GM11168 (cell line): ENCODE measurements at regions not wholly inside any gene's neighbourhood (a gene's known extent, or its start where the extent isn't known, plus 50 kb on each side); places are given as distances from the start of the nearest gene placed in this dataset.

Experiments used
- in situ Hi-C: fragments of 300-500 bp; cut with MboI; formaldehyde crosslinking; loops from one replicate; pipeline ENCODE4 v1.12.0; 2022; ENCODE audit warnings: low sequenced_read_pairs; ENCODE audit not compliant: unreplicated experiment

DNA sequence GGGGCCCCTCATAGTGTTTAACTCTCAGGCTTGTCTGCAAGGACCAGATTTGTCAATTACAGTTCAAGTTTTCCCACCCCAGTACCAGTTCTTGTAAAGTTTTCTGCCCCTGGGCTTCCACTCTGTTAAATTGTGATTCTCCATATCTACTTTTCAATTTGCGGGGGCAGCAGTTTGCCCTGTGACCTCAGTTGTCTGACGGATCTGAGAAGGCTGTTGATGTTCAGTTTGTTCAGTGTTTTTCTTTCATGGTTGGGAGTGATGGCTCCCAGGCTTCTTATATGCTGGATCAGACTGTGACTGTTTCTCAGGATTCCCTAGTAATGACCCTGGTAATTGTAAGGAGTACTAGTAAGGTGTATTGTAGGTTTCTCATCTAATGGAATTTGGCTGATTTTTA lies 101.0 kb upstream of the GGTLC1 start:
- in situ Hi-C loops: no loop called here

DNA sequence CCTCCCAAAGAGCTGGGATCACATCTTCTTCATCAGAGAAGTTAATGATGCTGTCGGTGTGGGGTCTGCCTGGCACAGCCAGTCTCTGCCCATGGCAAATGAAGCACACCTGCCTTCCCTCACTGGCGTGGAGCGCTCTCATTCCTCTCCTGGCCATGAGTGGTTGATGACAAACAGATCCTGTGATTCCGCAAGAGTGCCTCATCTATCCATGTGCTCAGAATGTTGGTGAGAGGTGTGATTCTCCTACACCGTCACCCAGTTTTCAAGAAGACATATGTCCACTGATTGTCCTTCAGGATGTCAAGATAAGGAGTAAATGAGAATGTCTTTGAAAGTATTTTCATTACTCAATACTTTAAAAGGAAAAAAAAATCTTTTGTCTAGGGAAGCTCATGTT lies 97.5 kb upstream of the GGTLC1 start:
- in situ Hi-C loops: no loop called here

DNA sequence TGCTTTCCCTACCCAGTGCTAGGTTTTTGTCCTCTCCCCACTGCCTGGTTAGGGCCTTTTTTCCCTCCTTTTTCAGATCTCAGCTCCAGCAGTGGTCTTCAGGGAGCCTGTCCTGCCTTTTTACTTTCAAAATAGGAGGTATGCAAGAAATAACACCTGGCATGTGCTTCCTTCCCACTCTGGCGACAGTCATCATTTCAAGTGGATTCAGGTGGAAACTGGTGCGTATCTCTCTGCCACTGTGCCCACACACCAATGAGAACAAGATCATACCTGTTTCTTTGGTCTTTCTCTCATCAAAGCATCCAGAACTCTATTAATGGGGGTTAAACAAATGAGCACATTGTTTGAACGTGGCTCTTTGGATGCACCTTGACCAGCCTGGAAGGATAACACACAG lies 95.7 kb upstream of the GGTLC1 start:
- in situ Hi-C loops: no loop called here

DNA sequence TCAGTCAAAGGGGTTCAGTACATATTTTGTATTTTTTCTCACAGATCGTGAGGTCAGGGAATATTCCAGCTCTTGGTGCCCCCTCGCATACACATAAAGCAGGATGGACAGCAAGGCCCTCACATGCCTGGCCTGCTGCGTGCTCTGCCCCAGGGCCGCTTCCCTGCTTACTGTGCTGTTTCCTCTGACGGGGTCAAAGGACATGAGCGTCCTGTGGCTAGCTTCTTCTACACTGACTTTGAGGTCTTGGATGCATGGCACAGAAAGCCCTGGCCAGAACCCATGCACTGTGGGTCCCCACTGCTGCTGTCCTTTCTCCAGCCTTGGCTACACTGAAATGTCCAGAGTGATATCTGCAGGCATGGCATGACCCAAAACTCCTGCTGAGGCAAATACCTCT lies 92.5 kb upstream of the GGTLC1 start:
- in situ Hi-C loops: no loop called here

DNA sequence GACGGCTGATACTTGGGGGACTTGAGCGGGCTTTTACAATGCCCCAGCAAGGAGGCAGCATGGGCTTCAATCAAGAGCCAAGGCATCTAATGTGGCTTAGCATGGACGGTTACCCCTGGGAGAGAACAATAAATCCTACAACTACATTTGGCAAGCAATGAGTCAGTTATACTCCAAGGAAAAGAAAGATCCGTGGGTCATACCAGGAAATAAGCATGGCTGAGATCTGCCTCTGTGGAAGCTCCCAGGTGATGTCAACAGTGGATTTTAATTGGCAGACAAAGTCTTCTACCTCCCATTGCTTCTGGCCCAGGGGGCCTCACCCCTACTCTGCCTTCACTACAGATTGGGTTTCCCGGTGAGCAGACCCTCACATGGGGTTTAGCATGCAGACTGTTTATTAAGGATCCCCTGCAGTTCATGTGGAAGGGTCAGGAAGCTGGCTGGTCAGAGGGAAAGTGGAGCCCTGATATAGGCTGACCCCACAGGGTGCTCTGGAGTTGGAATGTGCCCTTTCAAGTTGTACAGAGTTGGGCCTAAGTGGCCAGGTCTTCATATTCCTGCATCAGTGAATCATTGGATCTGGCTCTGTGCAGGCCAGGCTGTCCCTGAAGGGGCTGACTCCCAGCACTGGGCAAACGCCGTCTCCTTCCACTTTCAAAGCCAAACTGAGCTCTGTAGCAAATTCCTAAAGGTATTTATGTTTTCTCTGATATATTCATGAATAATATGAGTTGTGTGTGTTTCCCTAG lies 91.3 kb upstream of the GGTLC1 start:
- in situ Hi-C loops: no loop called here

DNA sequence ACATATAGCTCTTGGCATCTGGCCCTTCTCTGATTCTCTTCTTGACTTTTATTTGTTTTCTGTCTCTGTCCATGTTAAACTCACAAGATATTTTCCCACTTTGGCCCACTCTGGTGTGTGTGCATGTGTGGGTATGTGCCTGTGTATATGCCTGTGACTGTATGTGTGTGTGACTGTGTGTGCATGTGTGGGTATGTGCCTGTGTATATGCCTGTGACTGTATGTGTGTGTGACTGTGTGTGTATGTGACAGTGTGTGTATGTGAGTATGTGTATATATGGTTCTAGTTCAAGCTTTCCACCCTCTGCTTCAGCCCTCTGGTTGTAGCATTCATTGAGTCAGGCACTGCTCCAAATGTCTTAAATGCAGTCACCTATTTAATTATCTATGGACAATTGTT lies 88.6 kb upstream of the GGTLC1 start:
- in situ Hi-C loops: no loop called here

DNA sequence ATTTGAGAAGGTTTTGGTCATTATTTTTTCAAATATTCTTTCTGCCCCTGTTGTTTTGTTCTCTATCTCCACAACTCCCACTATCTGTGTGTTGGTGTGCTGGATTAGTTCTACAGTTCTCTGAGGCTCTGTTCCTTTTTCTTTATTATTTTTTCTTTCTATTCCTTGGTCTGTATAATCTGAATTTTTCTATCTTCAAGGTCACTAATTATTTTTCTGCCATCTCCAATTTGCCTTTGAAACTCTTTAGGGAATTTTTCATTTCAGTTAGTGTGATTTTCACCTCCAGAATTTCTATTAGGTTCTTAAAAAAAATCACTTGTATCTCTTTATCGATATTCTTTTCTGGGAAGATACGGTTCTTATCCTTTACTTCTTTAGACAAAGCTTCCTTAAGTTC lies 82.1 kb upstream of the GGTLC1 start:
- in situ Hi-C loops: no loop called here

DNA sequence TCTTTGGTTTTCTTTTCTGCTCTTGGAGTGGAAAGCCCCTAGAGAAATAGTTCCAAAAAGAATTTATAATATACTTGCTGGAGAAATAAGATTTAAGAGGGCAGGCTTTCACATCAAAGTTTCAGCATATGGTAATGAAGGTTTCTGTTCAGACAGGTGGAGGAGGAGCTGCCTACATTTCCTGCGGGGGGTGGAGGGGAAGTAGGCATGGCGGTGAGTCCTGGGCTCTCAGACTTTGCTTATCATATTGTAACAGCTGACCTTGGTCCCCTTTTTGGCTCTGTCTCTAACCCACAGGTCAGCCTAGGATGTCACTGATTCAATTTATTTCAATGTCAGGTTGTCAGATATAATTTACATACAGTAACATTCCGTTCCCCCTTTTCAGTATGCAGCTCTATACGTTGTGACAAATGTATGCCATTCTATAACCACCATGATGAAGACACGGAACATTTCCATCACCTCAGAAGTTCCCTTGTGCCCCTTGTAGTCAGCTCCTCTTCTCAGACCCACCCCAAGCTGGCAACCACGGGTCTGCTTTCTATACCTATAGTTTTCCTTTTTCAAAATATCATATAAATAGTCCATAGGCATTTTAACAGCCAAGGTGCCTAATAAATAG lies 77.6 kb upstream of the GGTLC1 start:
- in situ Hi-C loops: no loop called here

DNA sequence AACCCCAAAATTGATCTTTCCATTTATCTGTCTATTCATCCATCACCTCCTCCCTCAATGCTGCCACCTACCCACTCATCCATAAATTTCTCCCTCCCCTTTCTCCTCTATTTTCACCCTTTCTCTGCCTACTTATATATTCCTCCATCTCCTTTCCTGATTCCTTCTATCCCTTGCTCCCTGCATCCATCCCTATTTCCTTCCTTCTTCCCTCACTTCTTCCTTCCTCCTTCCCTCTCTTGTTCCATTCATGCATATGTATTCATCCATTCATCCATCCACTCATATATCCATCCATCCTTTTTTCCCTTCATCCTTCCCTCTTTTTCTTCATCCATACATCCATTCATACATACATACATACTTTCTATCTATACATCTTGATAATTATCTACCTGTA lies 76.3 kb upstream of the GGTLC1 start:
- in situ Hi-C loops: no loop called here

DNA sequence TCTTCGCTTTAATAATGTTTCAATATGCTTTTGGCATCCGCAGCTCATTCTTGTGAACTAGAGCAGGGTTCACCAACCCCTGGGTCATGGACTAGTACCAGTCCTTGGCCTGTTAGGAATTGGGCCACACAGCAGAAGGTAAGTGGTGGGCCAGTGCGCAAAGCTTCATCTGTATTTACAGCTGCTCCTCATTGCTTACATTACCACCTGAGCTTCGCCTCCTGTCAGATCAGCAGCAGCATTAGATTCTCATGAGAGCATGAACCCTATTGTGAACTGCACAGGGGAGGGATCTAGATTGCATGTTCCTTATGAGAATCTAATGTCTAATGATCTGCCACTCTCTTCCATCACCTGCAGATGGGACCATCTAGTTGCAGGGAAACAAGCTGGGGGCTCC lies 75.5 kb upstream of the GGTLC1 start:
- in situ Hi-C loops: no loop called here

DNA sequence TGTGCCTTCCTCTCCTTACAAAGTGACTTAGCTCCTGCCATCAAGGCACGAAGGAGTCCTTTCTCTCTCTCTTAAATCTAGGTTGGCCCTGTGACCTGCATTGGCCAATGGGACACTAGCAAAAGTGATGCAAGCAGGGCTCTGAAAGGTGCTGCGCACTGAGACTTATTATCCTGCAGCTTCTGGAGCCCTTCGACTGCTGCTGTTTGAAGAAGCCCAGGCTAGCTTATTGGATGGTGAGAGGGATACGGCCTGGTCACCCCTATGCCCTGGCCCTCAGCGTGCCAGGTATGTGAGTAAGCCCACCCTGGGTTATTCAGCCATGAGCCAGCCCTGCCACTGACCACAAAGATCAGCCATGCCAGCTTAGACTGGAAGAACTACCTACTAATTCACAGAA lies 74.5 kb upstream of the GGTLC1 start:
- in situ Hi-C loops: no loop called here

DNA sequence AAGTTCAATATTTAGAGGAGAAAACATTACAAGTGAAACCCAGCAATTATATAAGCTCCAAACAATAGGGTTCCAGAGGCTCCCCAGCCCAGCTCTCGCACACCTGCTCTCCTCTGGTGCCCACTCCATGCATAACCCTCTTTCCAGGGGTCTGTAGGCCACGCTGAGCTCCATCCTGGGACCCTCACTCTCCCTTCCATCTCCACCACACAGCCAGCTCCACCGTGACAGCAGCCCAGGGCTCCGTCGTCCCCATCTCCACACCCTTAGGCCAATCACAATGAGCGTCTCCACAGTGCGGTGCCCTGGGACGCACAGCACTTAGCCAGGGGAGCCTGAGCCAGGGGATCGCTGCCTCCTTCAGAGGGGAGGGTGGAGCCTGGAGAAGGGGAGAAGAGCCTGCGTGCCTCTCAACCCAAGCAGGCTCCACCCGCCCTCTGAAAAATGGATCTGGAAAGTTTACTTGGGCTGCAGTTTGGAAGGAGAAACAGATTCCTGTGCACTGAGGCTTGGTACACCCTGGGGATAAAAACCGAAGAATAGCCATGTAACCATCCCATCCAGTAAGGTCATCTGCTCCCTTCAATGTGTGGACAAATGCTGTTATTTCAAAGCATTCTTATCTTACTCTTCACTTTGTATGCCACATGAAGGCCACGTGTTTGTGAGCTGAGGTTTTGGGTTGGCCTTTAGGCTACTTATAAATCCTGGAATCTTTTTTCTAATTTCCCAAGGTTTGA lies 72.4 kb upstream of the GGTLC1 start:
- in situ Hi-C loops: no loop called here

DNA sequence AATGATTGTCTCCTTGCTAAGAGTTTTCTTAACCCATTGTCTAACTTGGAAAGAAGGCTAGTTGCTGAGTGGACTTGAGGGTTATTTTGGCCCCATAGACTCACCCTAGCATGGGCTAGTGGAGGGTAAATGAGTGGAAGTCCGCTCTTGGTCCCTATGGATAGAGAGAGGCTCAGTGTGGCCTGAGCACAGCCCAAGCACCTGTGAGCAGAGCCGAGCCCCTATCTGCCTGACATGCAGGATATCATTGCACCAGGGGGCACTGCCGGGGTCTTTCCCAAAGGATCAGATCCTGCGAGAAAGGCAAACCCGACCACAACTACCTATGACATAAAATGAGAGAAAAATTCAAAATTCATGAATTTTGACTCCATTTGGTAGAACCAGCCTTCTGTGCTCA lies 70.6 kb upstream of the GGTLC1 start:
- in situ Hi-C loops: no loop called here

DNA sequence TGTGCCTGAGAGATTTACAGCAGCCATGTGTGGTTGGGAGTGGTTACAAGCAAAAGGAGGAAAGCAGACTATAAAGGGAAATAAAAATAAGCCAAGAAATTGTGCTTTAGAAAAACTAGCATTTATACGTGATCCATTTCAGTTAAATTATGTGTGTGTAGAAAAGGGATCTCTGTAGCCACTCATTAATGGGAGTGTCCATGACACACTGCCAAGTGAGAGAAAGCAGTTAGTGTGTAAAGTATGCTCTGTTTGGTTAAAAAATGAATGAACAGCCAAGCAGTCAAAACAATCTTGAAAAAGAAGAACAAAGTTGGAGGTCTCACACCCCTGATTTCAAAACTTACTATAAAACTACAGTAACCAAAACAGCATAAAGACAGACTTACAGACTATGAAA lies 67.9 kb upstream of the GGTLC1 start:
- in situ Hi-C loops: no loop called here

DNA sequence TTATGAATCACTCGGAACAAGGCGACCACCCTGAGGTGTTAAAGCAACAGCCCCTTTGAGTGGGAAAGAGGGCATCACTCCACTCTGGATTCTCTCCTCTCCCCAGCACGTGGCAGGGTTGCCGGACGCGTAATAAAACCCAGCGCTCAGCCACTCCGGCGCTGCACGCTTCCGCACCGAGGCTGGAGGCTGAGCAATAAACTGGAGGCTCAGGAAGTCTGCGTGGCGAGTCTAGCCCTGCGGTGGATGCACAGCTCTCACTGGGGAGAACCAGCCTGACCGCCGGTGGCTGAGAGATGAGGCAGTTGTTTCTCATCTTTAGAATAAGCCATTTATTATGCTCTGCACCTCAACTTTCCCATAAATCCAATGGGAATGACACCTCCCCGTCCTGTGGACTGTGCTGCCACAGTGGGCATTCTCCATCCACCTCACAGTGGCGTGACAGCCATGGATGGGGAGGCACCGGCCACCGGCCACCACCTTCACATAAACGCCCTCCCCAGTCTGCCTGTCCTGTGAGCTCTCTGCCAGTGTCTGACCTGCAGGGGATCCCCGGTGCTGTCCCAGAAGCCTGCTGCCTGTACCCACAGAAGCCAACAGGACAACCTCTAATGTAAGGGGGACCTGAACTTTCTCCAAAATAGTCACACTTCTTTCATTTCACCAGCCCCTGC lies 64.2 kb upstream of the GGTLC1 start:
- in situ Hi-C loops: no loop called here

DNA sequence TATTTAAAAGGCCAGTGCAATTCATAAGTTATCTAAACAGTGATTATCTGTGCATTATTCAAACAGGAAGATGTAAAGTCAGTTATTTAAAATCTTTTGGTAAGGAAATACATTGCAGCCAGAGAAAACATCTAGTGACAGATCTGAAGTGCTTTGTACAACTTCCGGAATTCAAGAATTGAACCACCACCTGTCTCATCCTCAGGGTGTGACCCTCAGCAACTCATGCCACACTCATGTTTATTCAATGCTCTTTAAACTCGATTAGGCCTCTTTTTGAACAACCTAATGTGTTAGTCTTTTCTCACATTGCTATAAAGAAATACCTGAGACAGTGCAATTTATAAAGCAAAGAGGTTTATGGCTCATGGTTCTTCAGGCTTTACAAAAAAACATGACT lies 62.6 kb upstream of the GGTLC1 start:
- in situ Hi-C loops: no loop called here

DNA sequence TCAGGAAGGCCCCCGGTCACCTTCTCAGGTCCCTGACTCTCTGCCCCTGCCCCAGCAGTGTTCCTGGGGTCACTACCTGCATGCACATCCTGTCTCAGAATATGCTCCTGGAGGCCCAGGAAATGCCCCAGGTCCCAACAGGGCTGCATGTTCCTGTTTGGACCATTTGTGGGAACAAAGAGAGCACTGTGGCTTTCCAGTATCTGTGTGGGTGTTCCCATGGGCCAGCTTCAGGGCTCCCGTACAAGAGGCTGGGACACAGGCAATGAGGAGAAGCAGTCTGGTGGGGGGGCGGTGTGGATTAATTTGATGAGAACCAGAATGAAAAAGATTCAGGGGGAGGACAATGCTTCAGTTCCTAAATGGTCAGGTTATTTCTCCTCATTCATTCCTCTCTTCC lies 61.5 kb upstream of the GGTLC1 start:
- in situ Hi-C loops: no loop called here

DNA sequence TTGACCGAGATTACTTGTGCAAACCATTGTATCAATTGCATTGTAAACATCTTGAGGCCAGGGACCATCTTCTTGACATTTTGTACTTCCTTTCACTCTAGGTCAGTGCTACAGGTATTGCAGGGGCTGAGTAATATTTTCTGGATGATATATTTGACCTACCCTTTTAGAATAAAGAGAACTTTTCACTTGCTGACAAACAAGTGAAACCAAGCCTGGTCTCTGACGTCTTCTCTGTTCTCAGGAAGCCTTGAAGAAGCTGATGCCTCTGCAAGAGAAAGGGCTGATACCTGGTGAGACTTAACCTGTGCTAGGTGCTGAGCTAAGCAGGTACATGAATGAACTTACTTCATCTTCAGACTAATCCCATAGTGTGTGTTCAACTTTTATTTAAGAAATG lies 60.5 kb upstream of the GGTLC1 start:
- in situ Hi-C loops: no loop called here

DNA sequence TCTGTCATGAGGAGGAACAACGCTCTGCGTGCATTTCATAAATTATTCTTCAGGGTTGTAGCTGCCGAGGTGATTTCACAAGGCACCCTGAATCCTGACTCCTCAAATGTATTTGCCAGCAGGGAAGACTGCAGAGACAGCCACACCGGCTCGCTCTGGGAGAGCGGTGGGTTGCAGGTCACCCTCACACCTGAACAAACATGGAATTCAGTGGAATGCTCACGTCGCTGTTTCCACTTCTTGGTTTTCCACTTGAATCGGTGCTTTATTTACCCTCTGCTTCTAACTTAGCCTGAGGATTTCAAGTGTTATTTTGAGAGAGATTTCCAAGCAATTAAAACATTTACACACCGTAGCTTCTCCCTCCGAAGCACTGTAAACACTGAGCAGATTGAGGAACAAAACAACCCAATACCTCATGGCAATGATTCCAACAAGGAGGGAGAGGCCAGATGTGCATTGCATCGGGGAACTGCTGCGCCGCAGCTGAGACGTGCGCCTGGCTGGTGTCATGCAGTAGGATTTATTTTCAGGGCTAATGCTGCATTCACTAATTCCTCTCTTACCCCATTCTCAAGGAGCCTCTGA lies 59.5 kb upstream of the GGTLC1 start:
- in situ Hi-C loops: no loop called here

DNA sequence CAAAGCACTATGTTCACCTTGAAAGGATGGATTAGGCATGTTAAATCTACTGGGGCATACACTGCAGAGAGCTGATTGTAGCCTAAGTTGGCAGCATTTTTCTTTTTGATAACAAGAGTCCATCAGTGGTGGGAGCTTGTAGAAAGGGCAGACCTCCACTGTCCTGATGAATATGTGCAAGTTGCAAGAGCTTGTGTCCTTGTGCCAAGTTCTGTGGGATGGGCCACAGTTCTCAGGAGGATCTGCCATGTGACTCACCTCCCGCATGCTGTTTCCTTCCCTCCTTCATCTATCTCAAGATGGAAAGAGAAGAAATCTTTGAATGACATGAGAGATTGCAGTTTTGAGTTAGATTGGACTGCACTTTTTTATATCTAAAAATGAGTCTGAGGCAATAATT lies 58.3 kb upstream of the GGTLC1 start:
- in situ Hi-C loops: no loop called here
